Fibroblast of skin of left quadriceps (primary cell): ENCODE measurements at regions not wholly inside any gene's neighbourhood (a gene's known extent, or its start where the extent isn't known, plus 50 kb on each side); places are given as distances from the start of the nearest gene placed in this dataset.
A peak's percentile ranks its signal among the peaks of the same experiment; 100 is the strongest.

Experiments
- DNase-seq, 2 experiments: peaks; one replicate each; pipeline ENCODE4 v3.0.0-alpha.2; 2013; ENCODE audit warnings: low read depth in 2 of 2

- no peak for DNase-seq
Measured at GRCh38 chr6:145020114-145020513, 715.2 kb downstream of the EPM2A start.

- DNase-seq: no peak
Measured at GRCh38 chr6:145020543-145020942, 714.8 kb downstream of the EPM2A start.

- no peak for DNase-seq
Measured at GRCh38 chr6:145022199-145022796, 713.0 kb downstream of the EPM2A start.

- DNase-seq: no peak
Measured at GRCh38 chr6:145023116-145023726, 712.1 kb downstream of the EPM2A start.

- no peak for DNase-seq
Measured at GRCh38 chr6:145025488-145025887, 709.8 kb downstream of the EPM2A start.

- no peak for DNase-seq
Measured at GRCh38 chr6:145026267-145026679, 709.0 kb downstream of the EPM2A start.

GRCh38 chr6:145028144-145028818 is 707.0 kb downstream of the EPM2A start:
- no peak for DNase-seq

GRCh38 chr6:145031001-145031400 is 704.3 kb downstream of the EPM2A start:
- no peak for DNase-seq

- DNase-seq: no peak
Measured at GRCh38 chr6:145031962-145032361, 703.4 kb downstream of the EPM2A start.

- DNase-seq: no peak
Measured at GRCh38 chr6:145032562-145033145, 702.7 kb downstream of the EPM2A start.

GRCh38 chr6:145034664-145035063 is 700.7 kb downstream of the EPM2A start:
- DNase-seq: no peak

GRCh38 chr6:145036236-145036635 is 699.1 kb downstream of the EPM2A start:
- no peak for DNase-seq

- DNase-seq: no peak
Measured at GRCh38 chr6:145036848-145037567, 698.3 kb downstream of the EPM2A start.

- no peak for DNase-seq
Measured at GRCh38 chr6:145042559-145042958, 692.8 kb downstream of the EPM2A start.

- no peak for DNase-seq
Measured at GRCh38 chr6:145043926-145044500, 691.3 kb downstream of the EPM2A start.

GRCh38 chr6:145044641-145045246 is 690.6 kb downstream of the EPM2A start:
- DNase-seq: peak; percentile 72 to 73

GRCh38 chr6:145045582-145045981 is 689.7 kb downstream of the EPM2A start:
- no peak for DNase-seq

GRCh38 chr6:145047891-145048290 is 687.4 kb downstream of the EPM2A start:
- DNase-seq: no peak

GRCh38 chr6:145051661-145052060 is 683.7 kb downstream of the EPM2A start:
- DNase-seq: no peak

GRCh38 chr6:145055567-145055966 is 679.8 kb downstream of the EPM2A start:
- no peak for DNase-seq

GRCh38 chr6:145060714-145061113 is 674.6 kb downstream of the EPM2A start:
- no peak for DNase-seq
